Stomach (tissue), 4 donors: ENCODE measurements at regions not wholly inside any gene's neighbourhood (a gene's known extent, or its start where the extent isn't known, plus 50 kb on each side); places are given as distances from the start of the nearest gene placed in this dataset.

Source experiments
- CTCF ChIP-seq, 7 experiments: fragments of 450-650 bp in 4 of 7; fragments of 200-600 bp in 3 of 7; sonication (generic) in 3 of 7; IDR thresholded peaks; one replicate each; pipeline ENCODE4 v1.5.1; 2016 to 2019; ENCODE audit warnings: antibody characterized with exemption in 7 of 7, control low read depth in 2 of 7, mild to moderate bottlenecking in 1 of 7
- POLR2A ChIP-seq, 4 donors: fragments of 450-650 bp; IDR thresholded peaks; one replicate each; pipeline ENCODE4 v1.6.1; 2016; ENCODE audit warnings: antibody characterized with exemption in 4 of 4, control low read depth in 2 of 4, mild to moderate bottlenecking in 1 of 4, moderate library complexity in 1 of 4

DNA sequence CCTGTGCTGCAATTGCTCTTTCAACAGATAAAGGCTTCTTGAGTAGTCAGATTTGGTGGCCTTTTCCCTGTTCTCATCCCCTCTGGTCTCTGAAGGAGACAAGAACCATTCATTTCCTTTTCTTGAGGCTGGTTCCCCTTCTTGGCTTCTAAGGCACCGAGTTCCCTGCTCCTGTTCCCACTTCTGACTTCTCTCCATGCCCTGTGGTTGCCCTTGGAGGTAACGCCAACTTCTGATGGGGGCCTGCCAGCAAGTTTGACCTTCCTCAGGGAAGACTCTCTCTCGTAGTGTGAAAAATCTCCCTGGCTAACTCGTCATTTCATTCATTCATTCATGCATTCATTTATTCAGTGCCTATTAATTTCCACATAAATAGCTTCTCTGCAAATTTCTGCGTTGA, 302.4 kb upstream of the SOX11 start:
- no peak for TF ChIP-seq CTCF (IDR thresholded peaks at IDR 0.05)
- TF ChIP-seq POLR2A (IDR thresholded peaks at IDR 0.05) = no peak
